H9 (cell line): ENCODE measurements at regions not wholly inside any gene's neighbourhood (a gene's known extent, or its start where the extent isn't known, plus 50 kb on each side); places are given as distances from the start of the nearest gene placed in this dataset.
A peak's percentile ranks its signal among the peaks of the same experiment; 100 is the strongest.

ENCODE experiments used
- DNase-seq: peaks from one replicate; pipeline ENCODE4 v3.0.0-alpha.2; 2017
- H2AFZ ChIP-seq: one replicate; pipeline ENCODE4 v1.6.1; 2013; ENCODE audit warnings: mild to moderate bottlenecking, low read length, control low read depth, moderate library complexity
- H2AK5ac ChIP-seq: 2 replicates; pipeline ENCODE4 v1.6.1; 2013; ENCODE audit warnings: low read length, control low read depth, mixed read lengths; ENCODE audit not compliant: insufficient read length
- H2BK120ac ChIP-seq: one replicate; pipeline ENCODE4 v1.6.1; 2013; ENCODE audit warnings: low read depth, mild to moderate bottlenecking, low read length, control low read depth, inconsistent platforms; ENCODE audit not compliant: poor library complexity, severe bottlenecking
- H2BK12ac ChIP-seq: 2 replicates; pipeline ENCODE4 v1.6.1; 2013; ENCODE audit warnings: low read length, control low read depth, mixed read lengths, low read depth; ENCODE audit not compliant: insufficient read length
- H2BK15ac ChIP-seq: 2 replicates; pipeline ENCODE4 v1.6.1; 2013; ENCODE audit warnings: low read depth, low read length, control low read depth
- H2BK20ac ChIP-seq: one replicate; pipeline ENCODE4 v1.6.1; 2013; ENCODE audit warnings: low read depth, mild to moderate bottlenecking, low read length, control low read depth, inconsistent platforms; ENCODE audit not compliant: poor library complexity, severe bottlenecking
- H2BK5ac ChIP-seq: 2 replicates; pipeline ENCODE4 v1.6.1; 2013; ENCODE audit warnings: low read length, control low read depth, mixed read lengths; ENCODE audit not compliant: insufficient read length
- H3K14ac ChIP-seq: 2 replicates; pipeline ENCODE4 v1.6.1; 2013; ENCODE audit warnings: low read length, control low read depth; ENCODE audit not compliant: insufficient read depth
- H3K18ac ChIP-seq: 2 replicates; pipeline ENCODE4 v1.6.1; 2013; ENCODE audit warnings: low read depth, mild to moderate bottlenecking, mixed read lengths, low read length, control low read depth; ENCODE audit not compliant: insufficient read length
- H3K23ac ChIP-seq: 2 replicates; pipeline ENCODE4 v1.6.1; 2013; ENCODE audit warnings: low read length, control low read depth, mixed read lengths, low read depth; ENCODE audit not compliant: insufficient read length
- H3K23me2 ChIP-seq: 2 replicates; pipeline ENCODE4 v1.6.1; 2013; ENCODE audit warnings: low read depth, mild to moderate bottlenecking, mixed read lengths, low read length, control low read depth; ENCODE audit not compliant: insufficient read length, poor library complexity, severe bottlenecking
- H3K27ac ChIP-seq: 2 replicates; pipeline ENCODE4 v1.5.1; 2013; ENCODE audit warnings: low read length, control low read depth, mixed read lengths, low read depth; ENCODE audit not compliant: insufficient read length
- H3K27me3 ChIP-seq: 2 replicates; pipeline ENCODE4 v1.6.1; 2013; ENCODE audit warnings: low read length, control low read depth, inconsistent platforms; ENCODE audit not compliant: insufficient read depth
- H3K4ac ChIP-seq: 2 replicates; pipeline ENCODE4 v1.6.1; 2013; ENCODE audit warnings: low read depth, mild to moderate bottlenecking, control low read depth, inconsistent platforms, low read length, moderate library complexity
- H3K4me1 ChIP-seq: 2 replicates; pipeline ENCODE4 v1.6.1; 2013; ENCODE audit warnings: low read length, control low read depth, inconsistent platforms; ENCODE audit not compliant: insufficient read depth
- H3K4me2 ChIP-seq: 2 replicates; pipeline ENCODE4 v1.6.1; 2013; ENCODE audit warnings: low read length, control low read depth, mixed read lengths; ENCODE audit not compliant: insufficient read length, insufficient read depth
- H3K56ac ChIP-seq: 2 replicates; pipeline ENCODE4 v1.6.1; 2013; ENCODE audit warnings: low read depth, mild to moderate bottlenecking, mixed read lengths, low read length, control low read depth; ENCODE audit not compliant: insufficient read length
- H3K79me1 ChIP-seq: 2 replicates; pipeline ENCODE4 v1.6.1; 2013; ENCODE audit warnings: low read depth, mild to moderate bottlenecking, moderate library complexity, low read length, control low read depth, inconsistent platforms; ENCODE audit not compliant: insufficient read depth, poor library complexity, severe bottlenecking
- H3K79me2 ChIP-seq: 2 replicates; pipeline ENCODE4 v1.6.1; 2013; ENCODE audit warnings: low read length, control low read depth, inconsistent platforms; ENCODE audit not compliant: insufficient read depth
- H3K9ac ChIP-seq: 2 replicates; pipeline ENCODE4 v1.6.1; 2013; ENCODE audit warnings: low read length, control low read depth, mixed read lengths; ENCODE audit not compliant: insufficient read length; ENCODE audit errors: extremely low read depth
- H3K9me3 ChIP-seq: one replicate; pipeline ENCODE4 v1.6.1; 2013; ENCODE audit warnings: low read depth, low read length, inconsistent platforms; ENCODE audit not compliant: control insufficient read depth
- H3T11ph ChIP-seq: one replicate; pipeline ENCODE4 v1.6.1; 2013; ENCODE audit warnings: mild to moderate bottlenecking, low read length, control low read depth, inconsistent platforms
- H4K20me1 ChIP-seq: one replicate; pipeline ENCODE4 v1.6.1; 2013; ENCODE audit not compliant: control insufficient read depth, insufficient read length, insufficient read depth
- H4K5ac ChIP-seq: 2 replicates; pipeline ENCODE4 v1.6.1; 2013; ENCODE audit warnings: low read depth, mild to moderate bottlenecking, mixed read lengths, low read length, control low read depth; ENCODE audit not compliant: insufficient read length
- H4K8ac ChIP-seq: replicated peaks from 2 replicates; pipeline ENCODE4 v1.6.1; 2013; ENCODE audit warnings: low read length, control low read depth, mixed read lengths, low read depth; ENCODE audit not compliant: insufficient read length
- H4K91ac ChIP-seq: 2 replicates; pipeline ENCODE4 v1.6.1; 2013; ENCODE audit warnings: low read depth, mild to moderate bottlenecking, moderate library complexity, mixed read lengths, low read length, control low read depth; ENCODE audit not compliant: insufficient read length
- H3K27ac Mint-ChIP-seq, 3 experiments: 2 replicates in 2 of 3; 3 replicates in 1 of 3; pipeline ENCODE4 v1.8.0; 2020 to 2021; ENCODE audit warnings: mixed read lengths in 3 of 3, mild to moderate bottlenecking in 1 of 3, moderate library complexity in 1 of 3
- H3K27me3 Mint-ChIP-seq: 2 replicates; pipeline ENCODE4 v1.8.0; 2021; ENCODE audit warnings: low read depth, mild to moderate bottlenecking, moderate library complexity, mixed read lengths
- H3K36me3 Mint-ChIP-seq, 3 experiments: 2 replicates in 2 of 3; 3 replicates in 1 of 3; pipeline ENCODE4 v1.8.0; 2020 to 2021; ENCODE audit warnings: low read depth in 3 of 3, mixed read lengths in 3 of 3; ENCODE audit not compliant: insufficient read depth in 1 of 3
- H3K4me1 Mint-ChIP-seq, 2 experiments: 2 replicates each; pipeline ENCODE4 v1.8.0; 2020; ENCODE audit warnings: mixed read lengths in 2 of 2
- H3K4me3 Mint-ChIP-seq, 2 experiments: 2 replicates in 1 of 2; 3 replicates in 1 of 2; pipeline ENCODE4 v1.8.0; 2020 to 2021; ENCODE audit warnings: mild to moderate bottlenecking in 2 of 2, mixed read lengths in 2 of 2, moderate library complexity in 1 of 2
- H3K9me3 Mint-ChIP-seq, 2 experiments: 2 replicates in 1 of 2; 3 replicates in 1 of 2; pipeline ENCODE4 v1.8.0; 2020; ENCODE audit warnings: mild to moderate bottlenecking in 2 of 2, mixed read lengths in 2 of 2, moderate library complexity in 1 of 2
- CTCF ChIP-seq: fragments of 200-600 bp; sonication (generic); conservative IDR thresholded peaks from 3 replicates; pipeline ENCODE4 v1.8.0; 2021; ENCODE audit warnings: antibody characterized with exemption, mild to moderate bottlenecking
- WGBS: extraction: QIAGEN DNeasy Blood & Tissue Kit; methylation state at CpG from one replicate; pipeline ENCODE4 v1.1.7; 2013; ENCODE audit warnings: missing lambda C conversion rate, low lambda C conversion rate, mixed read lengths; ENCODE audit not compliant: insufficient read length; ENCODE audit errors: extremely low coverage; 5-methylcytosine and 5-hydroxymethylcytosine counted together

GRCh38 chrX:122512561-122513072, 671.5 kb upstream of the GRIA3 start:
- H2BK12ac ChIP-seq = no peak overlapping the region
- peaks cover 0 to 3% (median 0%) of the 10 kb centered on the region in 3 experiments; a peak in 3 of 7 replicates for H3K36me3 Mint-ChIP-seq
- H3K23me2 ChIP-seq = no peaks in the 10 kb centered on the region
- H3K79me2 ChIP-seq = no peaks in the 10 kb centered on the region
- H2BK120ac ChIP-seq = no peak overlapping the region
- H3K27ac Mint-ChIP-seq = peak overlapping the region in 1 of 3 experiments; percentile 96; a peak in 1 of 7 replicates
- no CpG with 5 or more reads among the region's 3 CpGs for WGBS
- H4K91ac ChIP-seq = no peak overlapping the region
- H3K9me3 Mint-ChIP-seq = peaks cover 11 to 78% of the 10 kb centered on the region in 2 experiments; a peak in 4 of 5 replicates
- H3K4ac ChIP-seq = no peak overlapping the region
- no peak overlapping the region for H3K23ac ChIP-seq
- H3T11ph ChIP-seq = no peak overlapping the region
- H3K27me3 Mint-ChIP-seq = no peaks in the 10 kb centered on the region
- no peaks in the 10 kb centered on the region for H3K27me3 ChIP-seq
- H2BK5ac ChIP-seq = no peak overlapping the region
- H2AK5ac ChIP-seq = no peak overlapping the region
- no peaks in the 10 kb centered on the region for H4K20me1 ChIP-seq
- no peak overlapping the region for H3K4me3 Mint-ChIP-seq
- H2BK20ac ChIP-seq = no peak overlapping the region
- no peaks in the 10 kb centered on the region for H3K4me1 ChIP-seq
- H3K14ac ChIP-seq = no peak overlapping the region
- H3K9ac ChIP-seq = no peak overlapping the region
- H4K8ac ChIP-seq = no peak overlapping the region
- H4K5ac ChIP-seq = no peak overlapping the region
- no peak overlapping the region for H2AFZ ChIP-seq
- no peak overlapping the region for H3K27ac ChIP-seq
- H3K56ac ChIP-seq = no peak overlapping the region
- no peak for TF ChIP-seq CTCF
- H3K9me3 ChIP-seq = peaks cover 16% of the 10 kb centered on the region
- H3K4me1 Mint-ChIP-seq = no peaks in the 10 kb centered on the region
- H2BK15ac ChIP-seq = no peak overlapping the region
- no peak overlapping the region for H3K4me2 ChIP-seq
- no peaks in the 10 kb centered on the region for H3K79me1 ChIP-seq
- no peak for DNase-seq
- no peak overlapping the region for H3K18ac ChIP-seq
